22Rv1 (cell line): ENCODE measurements at regions not wholly inside any gene's neighbourhood (a gene's known extent, or its start where the extent isn't known, plus 50 kb on each side); places are given as distances from the start of the nearest gene placed in this dataset.
"Not testable (repeated sequence)": the region's sequence is repeated elsewhere in the genome, so short reads cannot be mapped to it uniquely, and the experiment has no call there.

Experiments used
- H3K27ac ChIP-seq: fragments of 450-650 bp; 2 replicates; pipeline ENCODE4 v1.5.1; 2017
- ZFX ChIP-seq: fragments of 450-650 bp; IDR thresholded peaks from 2 replicates; pipeline ENCODE4 v1.6.1; 2017; ENCODE audit warnings: antibody characterized with exemption, borderline replicate concordance
- TF ChIP-seq, protein P1 (sequence below): fragments of 450-650 bp; IDR thresholded peaks from 2 replicates; pipeline ENCODE4 v1.5.1; 2017; ENCODE audit warnings: mild to moderate bottlenecking

GRCh38 chr9:26504057-26504456 lies 388.5 kb downstream of the CAAP1 start:
- no peak overlapping the region for H3K27ac ChIP-seq
- TF ChIP-seq, protein P1, sequence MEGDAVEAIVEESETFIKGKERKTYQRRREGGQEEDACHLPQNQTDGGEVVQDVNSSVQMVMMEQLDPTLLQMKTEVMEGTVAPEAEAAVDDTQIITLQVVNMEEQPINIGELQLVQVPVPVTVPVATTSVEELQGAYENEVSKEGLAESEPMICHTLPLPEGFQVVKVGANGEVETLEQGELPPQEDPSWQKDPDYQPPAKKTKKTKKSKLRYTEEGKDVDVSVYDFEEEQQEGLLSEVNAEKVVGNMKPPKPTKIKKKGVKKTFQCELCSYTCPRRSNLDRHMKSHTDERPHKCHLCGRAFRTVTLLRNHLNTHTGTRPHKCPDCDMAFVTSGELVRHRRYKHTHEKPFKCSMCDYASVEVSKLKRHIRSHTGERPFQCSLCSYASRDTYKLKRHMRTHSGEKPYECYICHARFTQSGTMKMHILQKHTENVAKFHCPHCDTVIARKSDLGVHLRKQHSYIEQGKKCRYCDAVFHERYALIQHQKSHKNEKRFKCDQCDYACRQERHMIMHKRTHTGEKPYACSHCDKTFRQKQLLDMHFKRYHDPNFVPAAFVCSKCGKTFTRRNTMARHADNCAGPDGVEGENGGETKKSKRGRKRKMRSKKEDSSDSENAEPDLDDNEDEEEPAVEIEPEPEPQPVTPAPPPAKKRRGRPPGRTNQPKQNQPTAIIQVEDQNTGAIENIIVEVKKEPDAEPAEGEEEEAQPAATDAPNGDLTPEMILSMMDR = no peak
- no peak for TF ChIP-seq ZFX

DNA sequence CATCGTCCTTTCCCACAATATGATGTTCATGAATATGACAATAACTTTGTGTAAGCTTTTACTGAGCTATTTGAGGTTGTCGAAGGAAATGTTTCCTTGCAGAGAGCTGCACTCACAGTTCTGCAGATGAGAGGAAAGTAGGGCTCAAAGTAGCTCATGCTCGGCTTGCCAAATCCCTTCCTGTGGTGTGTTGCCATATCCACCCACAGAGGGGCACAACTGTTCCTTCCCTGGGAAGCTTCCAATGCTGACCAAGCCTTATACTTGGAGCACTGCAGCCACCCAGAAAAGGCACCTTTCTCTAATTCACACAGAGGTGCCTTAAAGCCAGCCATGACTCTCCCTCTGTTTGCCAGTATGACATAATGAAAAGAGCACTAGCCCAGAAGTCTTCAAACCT lies 390.3 kb downstream of the CAAP1 start:
- H3K27ac ChIP-seq = no peak overlapping the region
- TF ChIP-seq, protein P1 = no peak
- TF ChIP-seq ZFX = no peak

DNA sequence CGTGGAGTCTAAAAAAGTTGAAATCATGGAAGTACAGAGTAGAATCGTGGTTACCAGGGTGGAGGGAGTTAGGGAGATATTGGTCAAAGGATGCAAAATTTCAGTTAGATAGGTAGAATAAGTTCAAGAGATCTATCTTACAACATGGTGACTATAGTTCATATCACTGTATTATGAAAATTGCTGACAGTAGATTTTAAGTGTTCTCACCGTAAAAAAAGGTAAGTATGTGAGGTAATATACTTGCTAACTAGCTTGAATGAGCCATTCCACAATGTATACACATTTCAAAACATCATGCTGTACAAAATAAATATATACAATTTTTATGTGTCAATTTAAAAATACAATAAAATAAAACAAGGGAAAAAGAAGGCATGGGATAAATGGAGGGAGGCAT lies 392.1 kb downstream of the CAAP1 start:
- TF ChIP-seq, protein P1 = no peak
- no peak for TF ChIP-seq ZFX
- no peak overlapping the region for H3K27ac ChIP-seq

DNA sequence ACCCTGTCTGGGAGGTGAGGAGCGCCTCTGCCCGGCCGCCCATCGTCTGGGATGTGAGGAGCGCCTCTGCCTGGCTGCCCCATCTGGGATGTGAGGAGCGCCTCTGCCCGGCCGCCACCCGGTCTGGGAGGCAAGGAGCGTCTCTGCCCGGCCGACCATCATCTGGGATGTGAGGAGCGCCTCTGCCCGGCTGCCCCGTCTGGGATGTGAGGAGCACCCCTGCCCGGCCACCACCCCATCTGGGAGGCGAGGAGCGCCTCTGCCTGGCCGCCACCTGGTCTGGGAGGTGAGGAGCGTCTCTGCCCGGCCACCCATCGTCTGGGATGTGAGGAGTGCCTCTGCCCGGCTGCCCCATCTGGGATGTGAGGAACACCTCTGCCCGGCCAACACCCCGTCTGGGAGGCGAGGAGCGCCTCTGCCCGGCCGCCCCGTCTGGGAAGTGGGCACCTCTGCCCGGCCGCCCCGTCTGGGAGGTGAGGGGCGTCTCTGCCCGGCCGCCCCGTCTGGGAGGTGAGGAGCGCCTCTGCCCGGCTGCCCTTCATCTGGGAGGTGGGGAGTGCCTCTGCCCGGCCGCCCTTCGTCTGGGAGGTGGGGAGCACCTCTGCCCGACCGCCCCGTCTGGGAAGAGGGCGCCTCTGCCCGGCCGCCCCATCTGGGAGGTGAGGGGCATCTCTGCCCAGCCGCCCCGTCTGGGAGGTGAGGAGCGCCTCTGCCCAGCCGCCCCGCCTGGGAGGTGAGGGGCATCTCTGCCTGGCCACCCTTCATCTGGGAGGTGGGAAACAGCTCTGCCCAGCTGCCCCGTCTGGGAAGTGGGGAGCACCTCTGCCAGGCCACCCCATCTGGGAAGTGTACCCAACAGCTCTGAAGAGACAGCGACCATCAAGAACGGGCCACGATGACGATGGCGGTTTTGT lies 399.7 kb downstream of the CAAP1 start:
- not testable (repeated sequence) for H3K27ac ChIP-seq

DNA sequence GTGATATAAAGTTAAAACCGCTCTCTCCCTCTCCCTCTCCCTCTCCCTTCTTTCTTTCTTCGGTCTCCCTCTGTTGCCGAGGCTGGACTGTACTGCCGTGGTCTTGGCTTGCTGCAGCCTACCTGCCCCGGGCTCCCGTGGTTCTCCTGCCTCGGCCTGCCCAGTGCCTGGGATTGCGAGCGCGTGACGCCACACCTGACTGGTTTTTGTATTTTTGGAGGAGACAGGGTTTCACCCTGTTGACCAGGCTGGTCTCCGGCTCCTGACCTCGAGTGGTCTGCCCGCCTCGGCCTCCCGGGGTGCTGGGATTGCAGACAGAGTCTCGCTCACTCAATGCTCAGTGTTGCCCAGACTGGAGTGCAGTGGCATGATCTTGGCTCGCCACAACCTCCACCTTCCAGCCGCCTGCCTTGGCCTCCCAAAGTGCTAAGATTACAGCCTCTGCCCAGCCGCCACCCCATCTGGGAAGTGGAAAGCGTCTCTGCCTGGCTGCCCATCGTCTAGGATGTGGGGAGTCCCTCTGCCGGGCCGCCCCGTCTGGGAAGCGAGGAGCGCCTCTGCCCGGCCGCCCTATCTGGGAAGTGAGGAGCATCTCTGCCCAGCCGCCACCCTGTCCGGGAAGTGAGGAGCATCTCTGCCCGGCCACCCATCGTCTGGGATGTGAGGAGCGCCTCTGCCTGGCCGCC lies 400.5 kb downstream of the CAAP1 start:
- H3K27ac ChIP-seq = not testable (repeated sequence)

GRCh38 chr9:26483991-26484390 lies 408.6 kb downstream of the CAAP1 start:
- no peak overlapping the region for H3K27ac ChIP-seq
- TF ChIP-seq, protein P1 = no peak
- no peak for TF ChIP-seq ZFX

GRCh38 chr9:26477963-26478362 lies 414.6 kb downstream of the CAAP1 start:
- no peak overlapping the region for H3K27ac ChIP-seq
- TF ChIP-seq ZFX = no peak
- TF ChIP-seq, protein P1 = no peak

DNA sequence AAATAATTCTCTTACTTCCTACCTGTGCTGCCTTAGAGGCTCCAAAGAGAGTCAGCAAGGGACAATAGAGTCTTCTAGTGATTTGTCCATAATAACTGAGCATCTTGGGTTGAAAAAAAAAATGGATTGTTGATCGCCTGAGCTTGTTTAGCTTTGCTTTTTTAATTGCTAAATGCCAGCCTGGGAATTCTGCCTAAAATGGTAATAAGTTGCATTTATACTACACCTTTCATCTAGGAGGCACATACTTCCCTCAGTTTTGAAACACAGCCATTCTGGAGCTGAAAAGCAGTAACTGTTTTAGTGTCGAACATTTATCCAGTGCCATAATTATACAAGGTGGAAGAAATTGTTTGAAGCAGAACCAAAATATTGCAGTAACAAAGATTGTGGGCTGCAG lies 421.3 kb downstream of the CAAP1 start:
- no peak for TF ChIP-seq ZFX
- TF ChIP-seq, protein P1 = no peak
- no peak overlapping the region for H3K27ac ChIP-seq
